DND-41 (cell line): ENCODE measurements at regions not wholly inside any gene's neighbourhood (a gene's known extent, or its start where the extent isn't known, plus 50 kb on each side); places are given as distances from the start of the nearest gene placed in this dataset.

Source experiments
- ATAC-seq: fragments of 200-7000 bp; cut with Tn5 transposase; 3 replicates; pipeline ENCODE4 v1.9.1; 2021; ENCODE audit warnings: low read depth; ENCODE audit not compliant: insufficient read depth
- DNase-seq: peaks from one replicate; pipeline ENCODE4 v3.0.0-alpha.2; 2020
- H2AFZ ChIP-seq: 2 replicates; pipeline ENCODE4 v1.6.0; 2012; ENCODE audit warnings: low read depth, low read length
- H3K27ac ChIP-seq: 2 replicates; pipeline ENCODE4 v1.5.1; 2012; ENCODE audit warnings: low read length, inconsistent platforms
- H3K27me3 ChIP-seq: fragments of 200-600 bp; sonication (generic); 2 replicates; pipeline ENCODE4 v1.6.0; 2012; ENCODE audit warnings: low read length, mild to moderate bottlenecking, inconsistent platforms; ENCODE audit not compliant: insufficient read depth, poor library complexity
- H3K36me3 ChIP-seq: 2 replicates; pipeline ENCODE4 v1.5.1; 2012; ENCODE audit warnings: low read length, inconsistent platforms; ENCODE audit not compliant: insufficient read depth
- H3K4me1 ChIP-seq: 2 replicates; pipeline ENCODE4 v1.5.1; 2012; ENCODE audit warnings: mild to moderate bottlenecking, low read length; ENCODE audit not compliant: insufficient read depth
- H3K4me2 ChIP-seq: 2 replicates; pipeline ENCODE4 v1.6.0; 2012; ENCODE audit warnings: mild to moderate bottlenecking, moderate library complexity, low read length, inconsistent platforms; ENCODE audit not compliant: insufficient read depth
- H3K4me3 ChIP-seq, 2 experiments: fragments of 200-600 bp in 1 of 2; shearing (Covaris generic) in 1 of 2; 2 replicates each; pipeline ENCODE4 v1.5.1; 2012 to 2016; ENCODE audit warnings: inconsistent platforms in 2 of 2, low read length in 2 of 2, mild to moderate bottlenecking in 2 of 2, low read depth in 1 of 2, moderate library complexity in 1 of 2
- H3K79me2 ChIP-seq: 2 replicates; pipeline ENCODE4 v1.6.0; 2012; ENCODE audit warnings: low read length, inconsistent platforms; ENCODE audit not compliant: insufficient read depth
- H3K9ac ChIP-seq: 2 replicates; pipeline ENCODE4 v1.6.0; 2012; ENCODE audit warnings: low read depth, mild to moderate bottlenecking, inconsistent platforms, low read length, moderate library complexity
- H3K9me3 ChIP-seq: 2 replicates; pipeline ENCODE4 v1.5.1; 2012; ENCODE audit warnings: low read length, moderate library complexity, mild to moderate bottlenecking, inconsistent platforms; ENCODE audit not compliant: insufficient read depth, severe bottlenecking
- H4K20me1 ChIP-seq: 2 replicates; pipeline ENCODE4 v1.6.0; 2012; ENCODE audit warnings: low read length; ENCODE audit not compliant: insufficient read depth
- EZH2 ChIP-seq: IDR thresholded peaks from 3 replicates; pipeline ENCODE4 v1.6.1; 2012; ENCODE audit warnings: borderline replicate concordance, low read depth, mild to moderate bottlenecking, moderate library complexity, low read length, inconsistent platforms; ENCODE audit not compliant: severe bottlenecking
- TF ChIP-seq, protein P1 (sequence below): IDR thresholded peaks from 2 replicates; pipeline ENCODE4 v1.5.1; 2012; ENCODE audit warnings: borderline replicate concordance, low read length, moderate library complexity, mild to moderate bottlenecking; ENCODE audit not compliant: poor library complexity, severe bottlenecking; ENCODE audit errors: extremely low read depth

DNA sequence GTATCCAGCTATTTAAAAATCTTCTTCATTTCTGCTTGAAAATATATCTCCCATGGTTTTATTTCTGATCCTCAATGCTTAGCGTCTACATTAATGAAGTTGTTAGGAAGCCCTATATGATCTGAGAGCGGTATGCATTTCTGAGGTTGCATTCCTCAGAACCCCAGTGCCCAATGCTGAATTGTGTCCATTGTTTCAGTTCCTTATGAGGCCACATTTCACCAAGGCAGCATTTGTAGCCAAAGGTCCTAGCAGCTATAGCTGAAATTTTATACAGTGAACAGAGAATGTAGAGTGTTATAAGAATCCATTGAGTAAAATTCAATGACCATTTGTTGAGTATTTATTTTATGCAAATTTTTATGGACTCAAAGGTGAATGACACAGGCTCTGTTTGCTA lies 209.5 kb downstream of the PCDH7 start:
- Histone ChIP-seq H3K4me2 (no peak overlapping the region), H3K9me3 (no peaks in the 10 kb centered on the region), H3K27ac (no peak overlapping the region), H3K4me1 (no peaks in the 10 kb centered on the region), H4K20me1 (no peaks in the 10 kb centered on the region), H3K27me3 (no peaks in the 10 kb centered on the region), H3K36me3 (no peaks in the 10 kb centered on the region), H2AFZ (no peak overlapping the region), H3K4me3 (no peak overlapping the region), H3K79me2 (no peaks in the 10 kb centered on the region), H3K9ac (no peak overlapping the region)
- no peak for TF ChIP-seq EZH2
- TF ChIP-seq, protein P1, sequence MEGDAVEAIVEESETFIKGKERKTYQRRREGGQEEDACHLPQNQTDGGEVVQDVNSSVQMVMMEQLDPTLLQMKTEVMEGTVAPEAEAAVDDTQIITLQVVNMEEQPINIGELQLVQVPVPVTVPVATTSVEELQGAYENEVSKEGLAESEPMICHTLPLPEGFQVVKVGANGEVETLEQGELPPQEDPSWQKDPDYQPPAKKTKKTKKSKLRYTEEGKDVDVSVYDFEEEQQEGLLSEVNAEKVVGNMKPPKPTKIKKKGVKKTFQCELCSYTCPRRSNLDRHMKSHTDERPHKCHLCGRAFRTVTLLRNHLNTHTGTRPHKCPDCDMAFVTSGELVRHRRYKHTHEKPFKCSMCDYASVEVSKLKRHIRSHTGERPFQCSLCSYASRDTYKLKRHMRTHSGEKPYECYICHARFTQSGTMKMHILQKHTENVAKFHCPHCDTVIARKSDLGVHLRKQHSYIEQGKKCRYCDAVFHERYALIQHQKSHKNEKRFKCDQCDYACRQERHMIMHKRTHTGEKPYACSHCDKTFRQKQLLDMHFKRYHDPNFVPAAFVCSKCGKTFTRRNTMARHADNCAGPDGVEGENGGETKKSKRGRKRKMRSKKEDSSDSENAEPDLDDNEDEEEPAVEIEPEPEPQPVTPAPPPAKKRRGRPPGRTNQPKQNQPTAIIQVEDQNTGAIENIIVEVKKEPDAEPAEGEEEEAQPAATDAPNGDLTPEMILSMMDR = no peak
- ATAC-seq (no peak), DNase-seq (no peak)

DNA sequence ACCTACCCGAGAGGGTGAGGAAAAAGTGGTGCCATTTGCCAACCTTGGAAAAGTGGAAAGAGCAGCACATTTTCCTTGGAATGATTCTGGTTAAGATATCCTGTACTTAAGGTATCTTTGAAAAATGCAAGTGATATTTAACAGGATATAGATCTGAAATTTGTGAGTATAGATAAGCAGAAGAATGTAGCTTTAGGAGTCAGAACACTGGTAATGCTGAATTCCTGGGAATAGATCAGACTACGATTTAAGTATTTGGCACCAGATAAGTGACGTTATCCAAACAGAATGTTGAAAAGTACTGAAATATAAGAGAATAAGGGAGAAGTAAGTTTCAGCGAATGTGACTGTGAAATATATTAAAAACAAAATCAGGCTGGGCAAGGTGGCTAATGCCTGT lies 210.1 kb downstream of the PCDH7 start:
- H3K4me1 ChIP-seq = no peaks in the 10 kb centered on the region
- no peaks in the 10 kb centered on the region for H3K9me3 ChIP-seq
- H3K27ac ChIP-seq = no peak overlapping the region
- no peak for TF ChIP-seq EZH2
- TF ChIP-seq, protein P1 = no peak
- H3K36me3 ChIP-seq = no peaks in the 10 kb centered on the region
- H3K4me3 ChIP-seq = no peak overlapping the region
- H2AFZ ChIP-seq = no peak overlapping the region
- H3K4me2 ChIP-seq = no peak overlapping the region
- H3K9ac ChIP-seq = no peak overlapping the region
- ATAC-seq (no peak), DNase-seq (no peak)
- H3K27me3 ChIP-seq = no peaks in the 10 kb centered on the region
- no peaks in the 10 kb centered on the region for H3K79me2 ChIP-seq
- no peaks in the 10 kb centered on the region for H4K20me1 ChIP-seq

- no peak overlapping the region for H2AFZ ChIP-seq
Observed at GRCh38 chr4:30932581-30932980, 212.4 kb downstream of the PCDH7 start.

More at GRCh38 chr4:30932581-30932980, 212.4 kb downstream of the PCDH7 start:
- TF ChIP-seq EZH2 = no peak
- TF ChIP-seq, protein P1 = no peak
- H3K36me3 ChIP-seq = no peaks in the 10 kb centered on the region
- H3K9ac ChIP-seq = no peak overlapping the region
- H3K79me2 ChIP-seq = no peaks in the 10 kb centered on the region
- no peak overlapping the region for H3K4me3 ChIP-seq
- H4K20me1 ChIP-seq = no peaks in the 10 kb centered on the region
- H3K4me1 ChIP-seq = no peaks in the 10 kb centered on the region
- DNase-seq (no peak), ATAC-seq (no peak)
- no peak overlapping the region for H3K4me2 ChIP-seq
- no peaks in the 10 kb centered on the region for H3K9me3 ChIP-seq
- H3K27ac ChIP-seq = no peak overlapping the region
- no peaks in the 10 kb centered on the region for H3K27me3 ChIP-seq
